ENCODE measurements at regions not wholly inside any gene's neighbourhood (a gene's known extent, or its start where the extent isn't known, plus 50 kb on each side); places are given as distances from the start of the nearest gene placed in this dataset.

DNA sequence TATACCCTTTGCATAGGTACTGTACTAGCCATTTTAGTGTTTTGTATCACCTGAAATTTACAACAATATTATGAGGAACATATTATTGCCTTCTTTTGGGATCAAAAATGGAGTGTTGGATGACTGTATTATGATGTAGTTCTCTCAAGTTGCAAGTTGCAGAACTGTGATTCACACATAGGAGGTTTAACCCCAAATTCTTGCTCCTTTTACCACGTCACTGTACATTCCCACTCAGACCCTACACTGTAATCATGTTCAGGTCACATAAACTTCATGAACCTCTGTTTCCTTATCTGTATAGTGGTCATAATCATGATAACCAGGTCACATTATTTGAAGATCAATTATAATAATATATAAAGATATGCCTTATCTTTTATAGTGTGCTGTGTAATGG is 925.1 kb upstream of the TENM4 start:
- no peaks in the 10 kb centered on the region for H3K36me3 ChIP-seq (ENCODE audit: insufficient read depth, low read length)
- H3K27ac Mint-ChIP-seq = no peak overlapping the region
- no peak overlapping the region for H3K27ac ChIP-seq (ENCODE audit: low read depth in 1 of 2, low read length in 2 of 2)
- DNase-seq (no peak), ATAC-seq (ENCODE audit: poor library complexity) (no peak)
- TF ChIP-seq CTCF (IDR thresholded peaks at IDR 0.05) = no peak
- no peaks in the 10 kb centered on the region for H3K4me1 ChIP-seq (ENCODE audit: insufficient read depth, low read length)
- no peaks in the 10 kb centered on the region for H3K27me3 Mint-ChIP-seq
- CTCF ChIA-PET = no interaction called here
- H3K36me3 Mint-ChIP-seq (ENCODE audit: low read depth) = no peaks in the 10 kb centered on the region
- H3K4me3 Mint-ChIP-seq = no peak overlapping the region
- POLR2A ChIA-PET = no interaction called here
- H3K27me3 ChIP-seq (ENCODE audit: control insufficient read depth in 1 of 2, insufficient read depth in 2 of 2, low read length in 2 of 2) = no peaks in the 10 kb centered on the region
- intact Hi-C loops (cut with DNase I, micrococcal nuclease) = no loop called here
- peaks cover 0 to 5% of the 10 kb centered on the region in 2 experiments for H3K9me3 ChIP-seq (ENCODE audit: control insufficient read depth in 1 of 2, insufficient read depth in 1 of 2, low read length in 2 of 2)
- H3K4me1 Mint-ChIP-seq (ENCODE audit: low read depth) = no peaks in the 10 kb centered on the region
- H3K4me3 ChIP-seq (ENCODE audit: low read length) = no peak overlapping the region
- peaks cover 15% of the 10 kb centered on the region for H3K9me3 Mint-ChIP-seq

- ChIA-PET POLR2A (no interaction called here), CTCF (no interaction called here)
- Mint-ChIP-seq H3K9me3 (peaks cover 15% of the 10 kb centered on the region), H3K27me3 (no peaks in the 10 kb centered on the region), H3K4me3 (no peak overlapping the region), H3K27ac (no peak overlapping the region), H3K36me3 (ENCODE audit: low read depth) (no peaks in the 10 kb centered on the region), H3K4me1 (ENCODE audit: low read depth) (no peaks in the 10 kb centered on the region)
- TF ChIP-seq CTCF (IDR thresholded peaks at IDR 0.05) = no peak
- Histone ChIP-seq H3K4me1 (ENCODE audit: insufficient read depth, low read length) (no peaks in the 10 kb centered on the region), H3K9me3 (ENCODE audit: control insufficient read depth in 1 of 2, insufficient read depth in 1 of 2, low read length in 2 of 2) (peaks cover 0 to 5% of the 10 kb centered on the region in 2 experiments), H3K27ac (ENCODE audit: low read depth in 1 of 2, low read length in 2 of 2) (no peak overlapping the region), H3K27me3 (ENCODE audit: control insufficient read depth in 1 of 2, insufficient read depth in 2 of 2, low read length in 2 of 2) (no peaks in the 10 kb centered on the region), H3K4me3 (ENCODE audit: low read length) (no peak overlapping the region), H3K36me3 (ENCODE audit: insufficient read depth, low read length) (no peaks in the 10 kb centered on the region)
- intact Hi-C loops (cut with DNase I, micrococcal nuclease) = no loop called here
- ATAC-seq (ENCODE audit: poor library complexity) = no peak
- DNase-seq = no peak
Observed at GRCh38 chr11:80365076-80365725, 924.4 kb upstream of the TENM4 start.

DNA sequence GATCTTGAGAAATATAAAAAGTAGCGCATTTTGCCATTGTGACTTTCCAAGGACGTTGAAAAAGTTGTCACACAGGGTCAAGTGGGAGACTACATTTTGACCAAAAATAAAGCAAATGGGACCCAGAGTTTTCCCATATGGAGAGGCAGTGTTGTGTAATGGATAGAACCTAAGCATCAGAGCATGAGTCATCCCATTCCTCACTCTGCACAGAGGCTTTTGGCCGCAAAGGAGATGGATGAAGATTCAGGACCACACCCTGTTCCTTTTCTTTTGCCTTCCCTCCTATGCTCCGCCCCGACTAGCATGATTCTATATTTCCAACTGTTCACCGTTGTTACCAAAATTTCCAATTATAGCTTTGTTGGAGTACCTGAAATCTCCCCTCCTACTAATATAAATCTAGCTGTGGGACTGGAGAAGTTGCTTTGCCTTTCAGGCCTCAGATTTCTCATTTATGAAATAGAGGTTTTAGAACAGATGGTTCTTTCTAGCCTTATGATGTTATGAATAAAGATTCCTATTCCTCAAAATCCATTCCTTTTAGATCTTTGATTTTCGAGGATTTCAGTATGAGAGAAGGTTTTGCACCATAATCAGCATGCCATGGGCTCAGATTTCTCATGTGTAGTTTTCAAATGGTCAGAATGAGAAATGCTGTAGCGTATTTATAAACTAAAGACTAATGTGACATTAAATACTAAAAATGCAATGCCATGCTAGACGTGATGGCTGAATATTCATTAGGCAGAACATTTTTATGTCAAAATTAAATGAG is 921.9 kb upstream of the TENM4 start:
- no peak overlapping the region for H3K4me3 Mint-ChIP-seq
- no peak for TF ChIP-seq CTCF (IDR thresholded peaks at IDR 0.05)
- H3K27me3 ChIP-seq (ENCODE audit: control insufficient read depth in 1 of 2, insufficient read depth in 2 of 2, low read length in 2 of 2) = no peaks in the 10 kb centered on the region
- H3K9me3 ChIP-seq (ENCODE audit: control insufficient read depth in 1 of 2, insufficient read depth in 1 of 2, low read length in 2 of 2) = no peaks in the 10 kb centered on the region
- ATAC-seq (ENCODE audit: poor library complexity) = no peak
- intact Hi-C loops (cut with DNase I, micrococcal nuclease) = no loop called here
- CTCF ChIA-PET = interaction anchor here (0.7 kb wide), 1 partner anchor 55 kb away, joined by 3 read pairs; no protein-coding TSS in a partner anchor
- no peaks in the 10 kb centered on the region for H3K36me3 ChIP-seq (ENCODE audit: insufficient read depth, low read length)
- no peak overlapping the region for H3K4me3 ChIP-seq (ENCODE audit: low read length)
- no peak overlapping the region for H3K27ac ChIP-seq (ENCODE audit: low read depth in 1 of 2, low read length in 2 of 2)
- peaks cover 10% of the 10 kb centered on the region for H3K9me3 Mint-ChIP-seq
- no peak overlapping the region for H3K27ac Mint-ChIP-seq
- no peaks in the 10 kb centered on the region for H3K36me3 Mint-ChIP-seq (ENCODE audit: low read depth)
- H3K4me1 Mint-ChIP-seq (ENCODE audit: low read depth) = no peaks in the 10 kb centered on the region
- H3K27me3 Mint-ChIP-seq = no peaks in the 10 kb centered on the region
- no peak for DNase-seq
- no peaks in the 10 kb centered on the region for H3K4me1 ChIP-seq (ENCODE audit: insufficient read depth, low read length)
- POLR2A ChIA-PET = no interaction called here

Measured in CD4-positive, alpha-beta T cell (primary cell).